Esophagus muscularis mucosa (tissue), 4 donors: ENCODE measurements at regions not wholly inside any gene's neighbourhood (a gene's known extent, or its start where the extent isn't known, plus 50 kb on each side); places are given as distances from the start of the nearest gene placed in this dataset.

Experiments used
- CTCF ChIP-seq, 3 experiments: fragments of 200-600 bp in 2 of 3; fragments of 450-650 bp in 1 of 3; sonication (generic) in 2 of 3; IDR thresholded peaks; one replicate each; pipeline ENCODE4 v1.5.1; 2017 to 2019; ENCODE audit warnings: antibody characterized with exemption in 3 of 3, mild to moderate bottlenecking in 2 of 3, moderate library complexity in 1 of 3
- EP300 ChIP-seq: sonication (generic); formaldehyde crosslinking; IDR thresholded peaks from one replicate; pipeline ENCODE4 v1.6.1; 2017; ENCODE audit warnings: antibody characterized with exemption
- POLR2A ChIP-seq: fragments of 450-650 bp; IDR thresholded peaks from one replicate; pipeline ENCODE4 v1.6.1; 2017; ENCODE audit warnings: antibody characterized with exemption, moderate library complexity, mild to moderate bottlenecking, low read depth
- POLR2AphosphoS5 ChIP-seq, 2 donors: sonication (generic); formaldehyde crosslinking; IDR thresholded peaks; one replicate each; pipeline ENCODE4 v1.6.1; 2017; ENCODE audit warnings: antibody characterized with exemption in 2 of 2

- TF ChIP-seq EP300 (no peak), CTCF (IDR thresholded peaks at IDR 0.05) (no peak), POLR2A (no peak), POLR2AphosphoS5 (IDR thresholded peaks at IDR 0.05) (no peak)
Observed at GRCh38 chr1:37130221-37130948, 96.1 kb upstream of the GRIK3 start.
